Posterior cingulate gyrus (tissue), 11 donors: ENCODE measurements at regions not wholly inside any gene's neighbourhood (a gene's known extent, or its start where the extent isn't known, plus 50 kb on each side); places are given as distances from the start of the nearest gene placed in this dataset.
"Not testable (repeated sequence)": the region's sequence is repeated elsewhere in the genome, so short reads cannot be mapped to it uniquely, and the experiment has no call there.

Experiments
- DNase-seq, 10 donors: peaks; one replicate each; pipeline versions ENCODE4 v3.0.0 to v3.0.0-alpha.2; 2020 to 2021; ENCODE audit warnings: mixed read lengths in 3 of 10
- intact Hi-C: fragments of 100-400 bp; cut with DNase I; formaldehyde crosslinking; loops from one replicate; pipeline ENCODE4 v1.15.1; 2023

- intact Hi-C loops = no loop called here
- DNase-seq = no peak
Measured at GRCh38 chr12:114827461-114827860, 143.5 kb upstream of the TBX3 start.

GRCh38 chr12:114826244-114826643 lies 142.3 kb upstream of the TBX3 start:
- intact Hi-C loops = no loop called here
- DNase-seq = no peak

DNA sequence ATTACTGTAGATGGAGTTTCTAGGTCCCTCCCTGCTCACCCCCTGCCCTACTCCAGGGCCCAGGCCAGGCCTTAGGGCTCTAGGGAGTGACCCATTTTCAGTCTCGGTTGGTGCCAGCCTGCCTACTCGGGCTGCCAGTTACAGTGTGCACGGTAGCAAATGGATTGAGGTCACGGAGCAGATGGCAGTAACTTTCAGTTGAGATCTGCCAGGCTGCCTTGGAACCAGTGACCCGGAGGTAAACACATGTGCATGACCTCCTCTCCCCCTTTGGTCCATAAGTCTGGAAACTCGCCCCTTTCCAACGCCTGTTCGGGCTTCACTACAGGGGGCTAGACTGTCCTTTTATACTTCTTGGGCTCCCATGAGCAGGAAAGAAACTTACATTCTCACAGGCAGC lies 139.7 kb upstream of the TBX3 start:
- intact Hi-C loops = no loop called here
- no peak for DNase-seq

GRCh38 chr12:114821570-114821969 lies 137.6 kb upstream of the TBX3 start:
- DNase-seq = no peak
- intact Hi-C loops = no loop called here

DNA sequence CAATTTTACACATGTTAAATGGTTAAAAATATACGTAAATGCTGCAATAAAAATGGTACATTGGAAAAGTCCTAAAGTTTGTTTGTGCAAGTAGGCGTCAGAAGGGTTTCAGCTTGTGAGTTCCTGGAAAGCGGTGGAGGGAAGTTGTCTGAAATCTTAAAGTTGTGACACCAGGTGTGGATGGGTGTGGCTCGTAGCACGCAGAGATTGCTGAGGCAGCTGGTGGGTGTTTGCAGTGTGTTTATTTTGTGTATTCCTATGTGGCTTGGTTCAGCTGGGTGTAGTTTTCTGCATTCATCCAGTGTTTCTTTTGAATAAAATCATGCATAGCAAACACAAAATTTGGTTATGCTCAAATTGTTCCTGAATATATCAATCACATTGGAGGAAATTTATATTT lies 136.8 kb upstream of the TBX3 start:
- intact Hi-C loops = no loop called here
- no peak for DNase-seq

- intact Hi-C loops = no loop called here
- DNase-seq = peak in 3 of 10 donors; percentile 6 to 85 (median 75)
Measured at GRCh38 chr12:114817571-114818425, 133.8 kb upstream of the TBX3 start.

DNA sequence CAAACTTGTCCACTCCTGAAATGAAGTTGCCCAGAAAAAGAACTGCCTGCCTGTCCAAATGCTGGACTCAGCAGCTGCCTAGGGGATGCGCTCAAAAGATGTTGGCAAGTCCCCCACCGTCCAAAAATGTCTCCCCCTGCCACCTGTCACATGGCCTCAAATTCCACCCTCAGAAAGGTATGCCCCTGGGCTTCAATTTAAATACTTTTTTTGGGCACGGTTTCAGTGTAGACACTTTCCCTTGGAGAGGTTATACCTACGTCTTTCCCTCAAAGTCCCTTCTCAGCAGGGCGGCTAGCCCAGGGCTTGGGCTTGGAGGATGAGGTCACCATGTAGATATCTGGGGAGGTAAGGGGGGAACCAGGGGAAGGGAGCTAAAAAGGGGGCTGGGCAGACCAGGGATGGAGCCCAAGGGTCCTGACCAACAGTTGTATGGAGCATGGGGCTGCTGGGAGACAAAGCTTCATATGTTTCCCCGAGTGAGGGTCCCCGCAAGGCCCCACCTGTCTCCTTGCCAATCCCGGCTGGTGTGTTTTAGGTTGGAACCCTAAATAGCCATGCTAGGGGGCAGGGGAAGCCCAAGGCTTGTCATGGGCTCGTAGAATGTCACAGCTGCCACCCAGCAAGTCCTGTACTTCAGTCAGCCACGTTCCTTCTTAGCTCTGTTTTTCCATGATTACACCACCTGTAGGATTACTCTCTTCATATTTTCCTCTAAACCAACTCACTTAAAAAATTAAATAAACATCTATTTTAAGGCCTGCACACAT lies 131.2 kb upstream of the TBX3 start:
- no peak for DNase-seq
- intact Hi-C loops = no loop called here

GRCh38 chr12:114812858-114813761 lies 129.1 kb upstream of the TBX3 start:
- intact Hi-C loops = no loop called here
- DNase-seq = no peak

DNA sequence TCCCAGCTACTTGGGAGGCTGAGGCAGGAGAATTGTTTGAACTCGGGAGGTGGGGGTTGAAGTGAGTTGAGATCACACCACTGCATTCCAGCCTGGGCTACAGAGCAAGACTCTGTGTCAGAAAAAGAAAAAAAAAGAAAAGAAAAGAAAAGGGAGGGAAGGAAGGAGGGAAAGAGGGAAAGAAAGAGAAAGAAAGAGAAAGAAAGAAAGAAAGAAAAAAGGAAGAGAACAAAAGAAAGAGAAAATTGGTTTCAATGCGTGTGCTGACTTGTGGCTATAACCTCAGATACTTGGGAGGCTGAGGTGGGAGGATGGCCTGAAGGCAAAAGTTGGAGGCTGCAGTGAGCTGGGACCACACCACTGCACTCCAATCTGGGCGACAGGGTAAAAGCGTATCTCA lies 128.4 kb upstream of the TBX3 start:
- intact Hi-C loops = no loop called here
- DNase-seq = no peak

- intact Hi-C loops = no loop called here
- DNase-seq = no peak
Measured at GRCh38 chr12:114809097-114809496, 125.1 kb upstream of the TBX3 start.

GRCh38 chr12:114801381-114801780 lies 117.4 kb upstream of the TBX3 start:
- intact Hi-C loops, DNase-seq: not testable (repeated sequence)

DNA sequence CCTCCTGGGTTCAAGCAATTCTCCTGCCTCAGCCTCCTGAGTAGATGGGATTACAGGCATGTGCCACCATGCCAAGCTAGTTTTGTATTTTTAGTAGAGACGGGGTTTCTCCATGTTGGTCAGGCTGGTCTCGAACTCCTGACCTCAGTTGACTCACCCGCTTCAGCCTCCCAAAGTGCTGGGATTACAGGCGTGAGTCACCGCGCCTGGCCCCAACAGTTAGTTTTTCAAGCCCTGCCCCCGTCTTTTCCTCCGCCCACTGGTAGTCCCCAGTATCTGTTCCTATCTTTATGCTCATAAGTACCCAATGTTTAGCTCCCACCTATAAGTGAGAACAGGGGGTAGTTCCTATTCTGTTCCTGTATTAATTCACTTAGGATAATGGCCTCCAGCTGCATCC lies 116.6 kb upstream of the TBX3 start:
- intact Hi-C loops = not testable (repeated sequence)
- peak in 1 of 10 donors; percentile 7 for DNase-seq

GRCh38 chr12:114799574-114800487 lies 115.9 kb upstream of the TBX3 start:
- DNase-seq = peak in 4 of 10 donors; percentile 38 to 86 (median 76)
- intact Hi-C loops = no loop called here

- intact Hi-C loops = no loop called here
- no peak for DNase-seq
Measured at GRCh38 chr12:114794049-114794558, 110.1 kb upstream of the TBX3 start.

DNA sequence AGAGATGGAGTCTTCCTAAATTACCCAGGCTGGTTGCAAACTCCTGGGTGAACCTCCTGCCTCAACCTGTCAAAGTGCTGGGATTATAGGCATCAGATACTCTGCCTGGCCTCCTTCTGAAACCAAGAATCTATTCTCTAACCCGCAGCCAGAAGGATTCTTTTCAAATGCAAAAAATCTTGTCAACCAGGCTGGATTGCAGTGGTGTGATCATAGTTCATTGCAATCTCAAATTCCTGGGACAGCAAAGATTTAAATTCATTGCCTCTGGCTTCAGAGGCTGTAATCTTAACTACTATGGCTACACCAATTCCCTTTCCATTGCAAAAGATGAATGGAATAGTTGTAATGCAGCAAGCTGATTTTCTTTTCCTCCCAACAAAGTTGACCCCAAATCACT lies 106.3 kb upstream of the TBX3 start:
- no peak for DNase-seq

DNA sequence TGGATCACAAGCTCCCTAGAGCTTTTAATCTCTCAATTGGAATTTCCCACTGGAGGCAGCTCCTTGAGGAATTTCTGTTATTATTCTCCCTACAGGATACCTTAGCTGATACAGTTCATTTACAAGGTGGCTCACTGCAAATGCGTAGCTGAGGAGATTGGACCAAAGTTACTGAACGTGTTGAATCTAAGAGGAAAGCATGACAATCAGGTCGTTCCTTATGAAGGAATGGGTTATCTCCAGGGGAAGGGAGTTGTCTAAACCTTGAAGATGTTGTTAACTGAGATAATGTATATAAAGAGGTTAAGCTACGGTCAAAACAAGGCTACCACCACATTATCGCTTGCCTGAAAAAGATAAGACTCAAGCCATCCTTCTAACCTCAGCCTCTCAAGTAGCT lies 105.8 kb upstream of the TBX3 start:
- DNase-seq = no peak
- intact Hi-C loops = no loop called here

More for the DNA sequence above, 106.3 kb upstream of the TBX3 start:
- intact Hi-C loops = no loop called here

- DNase-seq = no peak
- intact Hi-C loops = no loop called here
Measured at GRCh38 chr12:114789276-114789675, 105.3 kb upstream of the TBX3 start.

- intact Hi-C loops = no loop called here
- DNase-seq = no peak
Measured at GRCh38 chr12:114784526-114784925, 100.6 kb upstream of the TBX3 start.

DNA sequence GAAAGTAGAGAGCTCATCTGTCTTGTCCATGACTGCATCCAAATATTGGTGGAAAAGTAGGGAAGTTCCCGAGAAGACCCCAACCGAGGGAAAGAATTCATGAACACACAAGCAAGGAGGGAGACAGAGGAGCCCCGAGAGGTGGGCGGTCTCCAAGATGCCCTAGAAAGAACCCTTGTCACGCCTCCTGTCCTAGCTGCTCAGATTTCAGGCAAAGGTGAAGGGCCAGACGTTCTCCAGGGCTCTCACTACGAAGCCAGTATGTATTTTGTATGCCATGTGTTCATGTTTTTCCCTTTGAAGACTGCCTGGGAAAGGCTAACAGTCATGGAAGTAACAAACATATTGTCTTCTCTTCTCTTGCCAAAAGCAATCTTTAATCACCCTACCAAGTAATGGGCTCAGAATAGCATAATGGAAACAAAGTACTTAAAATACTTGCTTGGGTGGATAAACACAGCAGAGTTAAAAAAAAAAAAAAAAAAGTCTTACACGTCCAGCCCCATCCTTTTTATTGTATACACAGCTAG lies 99.2 kb upstream of the TBX3 start:
- intact Hi-C loops = no loop called here
- DNase-seq = no peak
